A549 (cell line): ENCODE measurements at regions not wholly inside any gene's neighbourhood (a gene's known extent, or its start where the extent isn't known, plus 50 kb on each side); places are given as distances from the start of the nearest gene placed in this dataset.

Experiments
- EP300 ChIP-seq, 2 experiments: fragments of >200 bp; sonication (Bioruptor Twin); formaldehyde crosslinking; IDR thresholded peaks; 2 replicates in 1 of 2; 3 replicates in 1 of 2; pipeline ENCODE4 v1.6.1; 2016 to 2017
- HDAC2 ChIP-seq: fragments of 200-600 bp; sonication (generic); IDR thresholded peaks from 2 replicates; pipeline ENCODE4 v1.6.1; 2016
- MAZ ChIP-seq: fragments of 150-350 bp; IDR thresholded peaks from 2 replicates; pipeline ENCODE4 v1.6.1; 2014; ENCODE audit warnings: antibody characterized with exemption, low read depth, low read length, borderline replicate concordance
- NFE2L2 ChIP-seq: fragments of 150-350 bp; conservative IDR thresholded peaks from 2 replicates; pipeline ENCODE4 v1.6.1; 2014; ENCODE audit warnings: low read length
- PHF8 ChIP-seq: fragments of 200-600 bp; sonication (generic); IDR thresholded peaks from 2 replicates; pipeline ENCODE4 v1.6.1; 2016; ENCODE audit warnings: low read depth, mild to moderate bottlenecking, antibody characterized with exemption, moderate library complexity, borderline replicate concordance
- POLR2A ChIP-seq: IDR thresholded peaks from 2 replicates; pipeline ENCODE4 v1.6.1; 2012; ENCODE audit warnings: mild to moderate bottlenecking, low read length
- SREBF2 ChIP-seq: fragments of 450-650 bp; IDR thresholded peaks from 2 replicates; pipeline ENCODE4 v1.6.1; 2014; ENCODE audit warnings: mild to moderate bottlenecking, moderate library complexity
- ZSCAN20 ChIP-seq: fragments of 250-450 bp; sonication (Bioruptor Pico); IDR thresholded peaks from 2 replicates; pipeline ENCODE4 v1.8.0; 2022; ENCODE audit warnings: mild to moderate bottlenecking, moderate library complexity
- TF ChIP-seq, protein P1 (sequence below): fragments of >200 bp; sonication (Bioruptor Twin); formaldehyde crosslinking; IDR thresholded peaks from 3 replicates; pipeline ENCODE4 v1.5.1; 2016

DNA sequence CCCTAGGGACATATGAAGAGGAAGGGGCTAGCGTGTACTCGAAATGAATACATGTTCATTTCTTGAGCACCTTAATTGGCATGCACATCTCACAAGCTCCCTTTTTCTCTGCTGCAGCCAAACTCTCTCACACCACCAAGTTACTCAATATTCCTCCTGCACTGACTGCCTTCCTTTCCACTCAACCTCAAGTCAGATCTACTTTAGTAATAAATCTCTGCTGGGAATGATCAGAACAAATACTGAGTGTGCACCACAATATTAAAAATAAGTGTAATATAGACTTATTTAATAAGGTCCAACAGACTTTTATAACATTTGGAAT, 995.8 kb upstream of the WWC1 start:
- TF ChIP-seq POLR2A: no peak
- no peak for TF ChIP-seq PHF8
- TF ChIP-seq, protein P1, sequence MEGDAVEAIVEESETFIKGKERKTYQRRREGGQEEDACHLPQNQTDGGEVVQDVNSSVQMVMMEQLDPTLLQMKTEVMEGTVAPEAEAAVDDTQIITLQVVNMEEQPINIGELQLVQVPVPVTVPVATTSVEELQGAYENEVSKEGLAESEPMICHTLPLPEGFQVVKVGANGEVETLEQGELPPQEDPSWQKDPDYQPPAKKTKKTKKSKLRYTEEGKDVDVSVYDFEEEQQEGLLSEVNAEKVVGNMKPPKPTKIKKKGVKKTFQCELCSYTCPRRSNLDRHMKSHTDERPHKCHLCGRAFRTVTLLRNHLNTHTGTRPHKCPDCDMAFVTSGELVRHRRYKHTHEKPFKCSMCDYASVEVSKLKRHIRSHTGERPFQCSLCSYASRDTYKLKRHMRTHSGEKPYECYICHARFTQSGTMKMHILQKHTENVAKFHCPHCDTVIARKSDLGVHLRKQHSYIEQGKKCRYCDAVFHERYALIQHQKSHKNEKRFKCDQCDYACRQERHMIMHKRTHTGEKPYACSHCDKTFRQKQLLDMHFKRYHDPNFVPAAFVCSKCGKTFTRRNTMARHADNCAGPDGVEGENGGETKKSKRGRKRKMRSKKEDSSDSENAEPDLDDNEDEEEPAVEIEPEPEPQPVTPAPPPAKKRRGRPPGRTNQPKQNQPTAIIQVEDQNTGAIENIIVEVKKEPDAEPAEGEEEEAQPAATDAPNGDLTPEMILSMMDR: no peak
- no peak for TF ChIP-seq HDAC2
- no peak for TF ChIP-seq SREBF2
- TF ChIP-seq NFE2L2: no peak
- TF ChIP-seq ZSCAN20: no peak
- TF ChIP-seq EP300 (IDR thresholded peaks at IDR 0.05): no peak
- no peak for TF ChIP-seq MAZ
